Endothelial cell (in vitro differentiated cells): ENCODE measurements at regions not wholly inside any gene's neighbourhood (a gene's known extent, or its start where the extent isn't known, plus 50 kb on each side); places are given as distances from the start of the nearest gene placed in this dataset.

ENCODE experiments used
- DNase-seq: peaks from one replicate; pipeline ENCODE4 v3.0.0; 2021; ENCODE audit warnings: low spot score
- H3K27ac Mint-ChIP-seq: one replicate; pipeline ENCODE4 v1.8.0; 2021; ENCODE audit warnings: mixed read lengths, inconsistent platforms; ENCODE audit not compliant: unreplicated experiment
- H3K27me3 Mint-ChIP-seq: one replicate; pipeline ENCODE4 v1.8.0; 2021; ENCODE audit warnings: mild to moderate bottlenecking, moderate library complexity, mixed read lengths, inconsistent platforms; ENCODE audit not compliant: unreplicated experiment
- H3K36me3 Mint-ChIP-seq: one replicate; pipeline ENCODE4 v1.8.0; 2021; ENCODE audit warnings: mild to moderate bottlenecking, low read depth, mixed read lengths, inconsistent platforms; ENCODE audit not compliant: unreplicated experiment
- H3K4me1 Mint-ChIP-seq: one replicate; pipeline ENCODE4 v1.8.0; 2021; ENCODE audit warnings: mild to moderate bottlenecking, mixed read lengths, inconsistent platforms; ENCODE audit not compliant: unreplicated experiment
- H3K4me3 Mint-ChIP-seq: one replicate; pipeline ENCODE4 v1.8.0; 2021; ENCODE audit warnings: mild to moderate bottlenecking, mixed read lengths, inconsistent platforms; ENCODE audit not compliant: unreplicated experiment
- H3K9me3 Mint-ChIP-seq: one replicate; pipeline ENCODE4 v1.8.0; 2021; ENCODE audit warnings: mixed read lengths, inconsistent platforms; ENCODE audit not compliant: unreplicated experiment
- CTCF ChIP-seq: fragments of 200-600 bp; sonication (generic); IDR thresholded peaks from one replicate; pipeline ENCODE4 v1.5.0; 2021; ENCODE audit warnings: antibody characterized with exemption; ENCODE audit not compliant: unreplicated experiment

DNA sequence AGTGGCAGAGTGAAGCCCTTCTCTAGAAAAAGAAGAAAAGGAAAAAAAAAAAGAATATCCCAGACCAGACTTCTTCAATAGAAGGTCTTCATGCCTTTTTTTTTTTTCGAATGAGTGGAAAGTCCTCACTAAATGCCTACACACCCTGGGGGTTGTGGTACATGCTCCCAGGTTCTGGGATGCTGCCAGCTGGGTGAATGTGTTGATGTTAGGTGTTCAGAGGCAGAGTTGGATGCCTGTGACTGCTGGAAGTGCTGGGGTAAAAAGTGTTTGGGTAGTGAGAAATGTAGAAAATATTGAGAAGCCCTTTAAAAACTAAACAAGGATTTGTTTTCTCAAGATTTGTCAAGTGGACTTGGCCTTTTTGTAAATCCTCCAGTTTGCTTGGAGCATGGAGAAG lies 318.6 kb downstream of the SLC4A3 start:
- no peak overlapping the region for H3K27ac Mint-ChIP-seq
- no peak for DNase-seq
- H3K36me3 Mint-ChIP-seq = no peaks in the 10 kb centered on the region
- H3K4me1 Mint-ChIP-seq = no peaks in the 10 kb centered on the region
- no peak overlapping the region for H3K4me3 Mint-ChIP-seq
- no peaks in the 10 kb centered on the region for H3K27me3 Mint-ChIP-seq
- H3K9me3 Mint-ChIP-seq = no peaks in the 10 kb centered on the region
- TF ChIP-seq CTCF = no peak

DNA sequence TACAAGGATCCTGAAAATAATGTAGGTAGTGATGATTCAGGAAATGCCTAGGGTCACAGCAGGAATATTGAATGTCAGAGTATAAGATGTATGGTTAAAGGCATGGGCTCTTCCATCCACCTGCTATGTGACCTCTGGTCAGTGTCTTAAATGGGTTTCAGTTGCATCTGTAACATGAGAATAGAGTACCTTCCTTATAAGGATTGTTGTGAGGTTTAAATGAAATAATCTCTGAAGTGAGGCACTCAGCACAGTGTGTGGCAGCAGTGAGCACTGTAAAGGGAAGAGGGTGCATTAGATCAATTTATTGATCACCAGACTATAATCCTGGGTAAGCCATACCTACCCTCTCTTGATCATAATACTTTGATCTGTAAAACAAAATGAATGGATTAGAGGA lies 319.1 kb downstream of the SLC4A3 start:
- H3K4me3 Mint-ChIP-seq = no peak overlapping the region
- no peaks in the 10 kb centered on the region for H3K4me1 Mint-ChIP-seq
- no peaks in the 10 kb centered on the region for H3K36me3 Mint-ChIP-seq
- H3K27ac Mint-ChIP-seq = no peak overlapping the region
- DNase-seq = no peak
- H3K9me3 Mint-ChIP-seq = no peaks in the 10 kb centered on the region
- TF ChIP-seq CTCF = no peak
- H3K27me3 Mint-ChIP-seq = no peaks in the 10 kb centered on the region

DNA sequence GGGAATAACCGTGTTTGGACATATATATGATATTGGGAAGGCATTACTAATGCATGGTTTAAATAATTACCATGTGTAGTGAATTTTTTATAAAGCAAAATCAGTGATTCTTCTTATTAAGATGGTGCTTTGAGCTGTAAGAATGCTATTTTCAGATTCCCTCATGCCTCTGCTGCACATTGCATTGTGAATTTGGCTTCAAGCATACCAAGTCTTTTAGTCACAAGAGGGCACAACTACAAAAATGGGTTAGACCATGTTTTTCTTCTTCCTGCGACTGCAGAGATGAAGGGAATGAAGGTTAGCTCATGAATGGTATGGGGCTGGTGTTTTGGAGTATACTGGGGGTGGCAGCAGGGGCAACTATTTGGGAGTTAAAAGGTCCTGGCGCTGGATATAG lies 320.1 kb downstream of the SLC4A3 start:
- Mint-ChIP-seq H3K4me1 (no peaks in the 10 kb centered on the region), H3K27ac (no peak overlapping the region), H3K36me3 (no peaks in the 10 kb centered on the region), H3K27me3 (no peaks in the 10 kb centered on the region), H3K9me3 (no peaks in the 10 kb centered on the region), H3K4me3 (no peak overlapping the region)
- DNase-seq = no peak
- no peak for TF ChIP-seq CTCF

DNA sequence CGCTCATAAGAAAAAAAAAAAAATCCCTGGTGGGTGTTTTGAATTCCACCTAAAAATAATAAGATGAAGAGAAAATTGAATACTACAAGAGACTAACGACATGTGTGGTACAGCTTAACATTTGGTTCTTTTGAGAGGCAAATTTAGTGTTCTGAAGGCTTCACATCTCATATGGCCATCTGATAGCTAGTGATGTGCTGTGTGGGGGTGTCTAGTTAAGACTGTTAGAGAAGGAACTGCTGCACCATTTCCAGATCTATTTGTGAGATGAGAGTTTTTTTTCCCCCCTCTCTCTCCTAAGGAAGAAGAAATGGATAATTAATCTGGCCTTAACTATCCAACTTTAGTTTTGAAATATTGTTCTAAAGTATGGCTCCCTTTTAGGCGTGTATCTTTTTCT lies 321.6 kb downstream of the SLC4A3 start:
- H3K36me3 Mint-ChIP-seq = no peaks in the 10 kb centered on the region
- no peaks in the 10 kb centered on the region for H3K27me3 Mint-ChIP-seq
- no peak overlapping the region for H3K27ac Mint-ChIP-seq
- H3K9me3 Mint-ChIP-seq = no peaks in the 10 kb centered on the region
- H3K4me1 Mint-ChIP-seq = no peaks in the 10 kb centered on the region
- H3K4me3 Mint-ChIP-seq = no peak overlapping the region
- no peak for TF ChIP-seq CTCF
- DNase-seq = no peak

GRCh38 chr2:219951099-219951498 lies 323.7 kb downstream of the SLC4A3 start:
- H3K27ac Mint-ChIP-seq = no peak overlapping the region
- DNase-seq = no peak
- H3K36me3 Mint-ChIP-seq = no peaks in the 10 kb centered on the region
- no peaks in the 10 kb centered on the region for H3K9me3 Mint-ChIP-seq
- no peak overlapping the region for H3K4me3 Mint-ChIP-seq
- H3K27me3 Mint-ChIP-seq = no peaks in the 10 kb centered on the region
- no peak for TF ChIP-seq CTCF
- H3K4me1 Mint-ChIP-seq = no peaks in the 10 kb centered on the region
